DOHH2 (cell line): ENCODE measurements at regions not wholly inside any gene's neighbourhood (a gene's known extent, or its start where the extent isn't known, plus 50 kb on each side); places are given as distances from the start of the nearest gene placed in this dataset.

Source experiments
- H3F3A ChIP-seq: fragments of 200-600 bp; sonication (generic), shearing (Covaris generic); 2 replicates; pipeline ENCODE4 v1.6.0; 2016; ENCODE audit warnings: antibody characterized with exemption, mild to moderate bottlenecking; ENCODE audit not compliant: control insufficient read depth, insufficient read depth
- H3K27ac ChIP-seq: fragments of 200-600 bp; sonication (generic); 2 replicates; pipeline ENCODE4 v1.5.1; 2014; ENCODE audit warnings: low read depth, mild to moderate bottlenecking, low read length, moderate library complexity
- H3K27me3 ChIP-seq: fragments of 200-600 bp; sonication (generic); 2 replicates; pipeline ENCODE4 v1.6.1; 2014; ENCODE audit warnings: mild to moderate bottlenecking, low read length, mixed read lengths; ENCODE audit not compliant: control insufficient read depth
- H3K36me3 ChIP-seq: fragments of 200-600 bp; sonication (generic); 2 replicates; pipeline ENCODE4 v1.6.1; 2014; ENCODE audit warnings: mild to moderate bottlenecking, low read length, moderate library complexity, mixed read lengths; ENCODE audit not compliant: control insufficient read depth
- H3K4me1 ChIP-seq: fragments of 200-600 bp; sonication (generic); 2 replicates; pipeline ENCODE4 v1.6.1; 2014; ENCODE audit warnings: mild to moderate bottlenecking, low read length, mixed read lengths; ENCODE audit not compliant: control insufficient read depth
- H3K4me2 ChIP-seq: fragments of 200-600 bp; sonication (generic); 2 replicates; pipeline ENCODE4 v1.6.0; 2014; ENCODE audit warnings: mild to moderate bottlenecking, low read length, moderate library complexity
- H3K4me3 ChIP-seq: fragments of 200-600 bp; sonication (generic); 2 replicates; pipeline ENCODE4 v1.5.1; 2014; ENCODE audit warnings: mild to moderate bottlenecking, low read length, mixed read lengths
- H3K79me2 ChIP-seq: fragments of 200-600 bp; sonication (generic); 2 replicates; pipeline ENCODE4 v1.6.1; 2014; ENCODE audit warnings: mild to moderate bottlenecking, low read length, mixed read lengths; ENCODE audit not compliant: control insufficient read depth
- H3K9me2 ChIP-seq: fragments of 200-600 bp; sonication (generic); replicated peaks from 2 replicates; pipeline ENCODE4 v1.6.1; 2014; ENCODE audit warnings: mild to moderate bottlenecking, low read length, mixed read lengths; ENCODE audit not compliant: control insufficient read depth
- H3K9me3 ChIP-seq: fragments of 200-600 bp; sonication (generic); 2 replicates; pipeline ENCODE4 v1.6.1; 2014; ENCODE audit warnings: antibody characterized with exemption, low read length, mixed read lengths; ENCODE audit not compliant: control insufficient read depth, insufficient read depth
- H4K20me1 ChIP-seq: fragments of 200-600 bp; sonication (generic); 2 replicates; pipeline ENCODE4 v1.6.0; 2014; ENCODE audit warnings: low read depth, mild to moderate bottlenecking, antibody characterized with exemption, low read length, moderate library complexity; ENCODE audit not compliant: control insufficient read depth, insufficient read depth
- CTCF ChIP-seq: fragments of 200-600 bp; sonication (generic); IDR thresholded peaks from one replicate; pipeline ENCODE4 v1.5.1; 2014; ENCODE audit warnings: antibody characterized with exemption, mild to moderate bottlenecking, low read depth, low read length; ENCODE audit not compliant: poor library complexity, severe bottlenecking
- EZH2phosphoT487 ChIP-seq: fragments of 200-600 bp; sonication (generic); IDR thresholded peaks from 2 replicates; pipeline ENCODE4 v1.6.1; 2017; ENCODE audit warnings: borderline replicate concordance, mild to moderate bottlenecking, antibody characterized with exemption, low read length, moderate library complexity, mixed read lengths

- no peaks in the 10 kb centered on the region for H3K9me2 ChIP-seq
- H3K27ac ChIP-seq, result no peak overlapping the region
- H3F3A ChIP-seq, result no peaks in the 10 kb centered on the region
- H3K9me3 ChIP-seq, result no peaks in the 10 kb centered on the region
- no peak overlapping the region for H3K4me2 ChIP-seq
- no peak overlapping the region for H3K4me3 ChIP-seq
- H3K79me2 ChIP-seq, result no peaks in the 10 kb centered on the region
- TF ChIP-seq EZH2phosphoT487 (no peak), CTCF (no peak)
- H3K27me3 ChIP-seq, result peaks cover 11% of the 10 kb centered on the region; the same call in 1 of the 2 replicates
- H4K20me1 ChIP-seq, result no peaks in the 10 kb centered on the region
- no peaks in the 10 kb centered on the region for H3K36me3 ChIP-seq
- H3K4me1 ChIP-seq, result peaks cover 6% of the 10 kb centered on the region
Measured at GRCh38 chr1:34529935-34530859, 224.7 kb upstream of the GJB5 start.

GRCh38 chr1:34532113-34532512 lies 222.7 kb upstream of the GJB5 start:
- Histone ChIP-seq H3K9me2 (no peaks in the 10 kb centered on the region), H3K4me2 (no peak overlapping the region), H3K4me1 (peaks cover 6% of the 10 kb centered on the region), H3K79me2 (no peaks in the 10 kb centered on the region), H3K4me3 (no peak overlapping the region), H3F3A (no peaks in the 10 kb centered on the region), H3K27me3 (peaks cover 11% of the 10 kb centered on the region; the same call in 1 of the 2 replicates), H4K20me1 (no peaks in the 10 kb centered on the region), H3K9me3 (no peaks in the 10 kb centered on the region), H3K36me3 (no peaks in the 10 kb centered on the region), H3K27ac (no peak overlapping the region)
- no peak for TF ChIP-seq CTCF
- TF ChIP-seq EZH2phosphoT487, result no peak

- no peak overlapping the region for H3K27ac ChIP-seq
- H3K4me3 ChIP-seq, result no peak overlapping the region
- H3K36me3 ChIP-seq, result no peaks in the 10 kb centered on the region
- H3K27me3 ChIP-seq, result peaks cover 4% of the 10 kb centered on the region; the same call in 1 of the 2 replicates
- no peak for TF ChIP-seq EZH2phosphoT487
- no peak for TF ChIP-seq CTCF
- H3K9me3 ChIP-seq, result no peaks in the 10 kb centered on the region
- no peaks in the 10 kb centered on the region for H3F3A ChIP-seq
- no peaks in the 10 kb centered on the region for H3K9me2 ChIP-seq
- H3K79me2 ChIP-seq, result no peaks in the 10 kb centered on the region
- no peak overlapping the region for H3K4me2 ChIP-seq
- no peaks in the 10 kb centered on the region for H4K20me1 ChIP-seq
- H3K4me1 ChIP-seq, result no peaks in the 10 kb centered on the region
Measured at GRCh38 chr1:34538481-34538880, 216.4 kb upstream of the GJB5 start.
